ENCODE measurements at regions not wholly inside any gene's neighbourhood (a gene's known extent, or its start where the extent isn't known, plus 50 kb on each side); places are given as distances from the start of the nearest gene placed in this dataset.
"Not testable (repeated sequence)": the region's sequence is repeated elsewhere in the genome, so short reads cannot be mapped to it uniquely, and the experiment has no call there.

GRCh38 chr20:59490196-59491004 lies 113.9 kb upstream of the PHACTR3 start:
- not testable (repeated sequence) for TF ChIP-seq YY1 (IDR thresholded peaks at IDR 0.05; ENCODE audit: insufficient read depth, insufficient read length); ZNF274 (IDR thresholded peaks at IDR 0.05; ENCODE audit: low read depth, low read length); SUZ12 (IDR thresholded peaks at IDR 0.05; ENCODE audit: extremely low read depth, insufficient read depth, insufficient read length)
